H7 (cell line): ENCODE measurements at regions not wholly inside any gene's neighbourhood (a gene's known extent, or its start where the extent isn't known, plus 50 kb on each side); places are given as distances from the start of the nearest gene placed in this dataset.

Experiments
- DNase-seq: peaks from one replicate; pipeline ENCODE4 v3.0.0; 2012
- H3K27me3 ChIP-seq: 2 replicates; pipeline ENCODE4 v1.6.0; 2011; ENCODE audit warnings: mild to moderate bottlenecking, low read length; ENCODE audit not compliant: control insufficient read depth, insufficient read depth
- H3K36me3 ChIP-seq: replicated peaks from 2 replicates; pipeline ENCODE4 v1.5.1; 2011; ENCODE audit warnings: low read length; ENCODE audit not compliant: control insufficient read depth, insufficient read depth
- H3K4me3 ChIP-seq: 2 replicates; pipeline ENCODE4 v1.5.1; 2011; ENCODE audit warnings: low read depth, mild to moderate bottlenecking, control low read depth, low read length, moderate library complexity; ENCODE audit not compliant: insufficient read depth

DNA sequence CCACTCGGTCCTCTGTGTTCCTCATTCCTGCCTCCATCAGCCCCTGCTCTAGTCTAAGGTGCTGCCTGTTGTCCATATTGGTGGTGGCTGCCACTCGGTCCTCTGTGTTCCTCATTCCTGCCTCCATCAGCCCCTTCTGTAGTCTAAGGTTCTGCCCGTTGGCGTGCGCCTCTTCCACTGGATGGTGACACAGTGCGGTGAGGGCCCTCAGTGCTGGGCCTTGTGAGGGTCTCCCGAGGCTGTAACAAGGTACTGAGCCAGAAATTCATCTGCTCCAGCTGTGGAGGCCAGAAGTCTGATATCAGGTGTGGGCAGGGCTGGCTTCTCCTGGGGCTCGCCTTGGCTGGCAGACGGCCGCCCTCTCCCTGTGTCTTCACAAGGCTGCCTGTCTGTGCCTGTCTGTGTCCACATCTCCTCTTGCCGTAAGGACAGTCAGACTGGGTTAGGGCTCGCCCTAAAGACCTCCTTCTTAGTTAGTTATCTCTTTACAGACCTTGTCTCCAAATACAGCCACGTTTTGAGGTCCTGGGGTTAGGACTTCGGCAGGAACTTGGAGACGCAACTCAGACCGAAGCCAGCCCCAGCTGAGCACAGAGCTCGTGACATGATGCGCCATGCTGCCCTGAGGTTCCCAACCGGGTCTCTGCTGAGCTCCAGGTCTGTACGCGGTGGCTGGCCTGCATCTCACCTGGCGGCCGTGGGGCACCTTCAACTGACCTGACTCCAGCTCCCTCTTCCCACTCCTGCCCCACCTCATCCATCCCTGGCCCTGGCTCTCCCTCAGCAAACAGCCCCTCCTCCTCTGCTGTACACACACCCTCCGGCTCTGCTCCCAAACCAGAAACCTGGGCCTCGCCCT lies 181.4 kb upstream of the SHH start:
- Histone ChIP-seq H3K36me3 (no peaks in the 10 kb centered on the region), H3K27me3 (no peaks in the 10 kb centered on the region), H3K4me3 (no peak overlapping the region)
- DNase-seq, result peak; percentile 29

DNA sequence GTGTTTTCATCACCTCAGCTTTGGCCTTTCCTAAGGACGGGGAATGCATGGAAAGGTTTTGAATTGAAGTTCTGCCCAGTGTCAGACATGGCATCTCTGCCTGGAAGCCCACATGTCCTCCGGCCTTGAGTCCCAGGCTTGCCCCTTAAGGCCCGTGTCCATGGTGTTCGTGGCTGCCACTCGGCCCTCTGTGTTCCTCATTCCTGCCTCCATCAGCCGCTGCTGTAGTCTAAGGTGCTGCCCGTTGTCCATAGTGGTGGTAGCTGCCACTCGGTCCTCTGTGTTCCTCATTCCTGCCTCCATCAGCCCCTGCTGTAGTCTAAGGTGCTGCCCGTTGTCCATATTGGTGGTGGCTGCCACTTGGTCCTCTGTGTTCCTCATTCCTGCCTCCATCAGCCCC lies 180.7 kb upstream of the SHH start:
- Histone ChIP-seq H3K27me3 (no peaks in the 10 kb centered on the region), H3K36me3 (no peaks in the 10 kb centered on the region), H3K4me3 (no peak overlapping the region)
- no peak for DNase-seq

GRCh38 chr7:155992538-155992937 lies 180.3 kb upstream of the SHH start:
- no peak overlapping the region for H3K4me3 ChIP-seq
- no peaks in the 10 kb centered on the region for H3K36me3 ChIP-seq
- no peaks in the 10 kb centered on the region for H3K27me3 ChIP-seq
- DNase-seq, result peak; percentile 27

DNA sequence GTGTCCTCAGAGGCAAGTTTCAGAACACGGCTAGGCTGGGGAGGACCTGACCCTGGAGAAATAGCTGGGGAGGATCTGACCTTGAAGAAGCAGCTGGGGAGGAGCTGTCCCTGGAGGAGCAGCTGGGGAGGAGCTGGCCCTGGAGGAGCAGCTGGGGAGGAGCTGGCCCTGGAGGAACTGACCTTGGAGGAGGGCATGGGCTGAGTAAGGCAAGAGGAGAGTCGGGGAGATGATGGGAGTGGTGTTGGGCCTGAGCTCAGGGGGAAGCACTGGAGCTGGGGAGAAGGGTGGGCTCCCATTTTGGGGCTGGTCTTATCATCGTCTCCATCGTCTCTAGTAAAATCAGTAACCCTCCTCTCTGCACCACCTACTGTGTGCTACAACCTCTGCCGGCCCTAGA lies 179.8 kb upstream of the SHH start:
- peak; percentile 20 for DNase-seq
- Histone ChIP-seq H3K4me3 (no peak overlapping the region), H3K27me3 (no peaks in the 10 kb centered on the region), H3K36me3 (no peaks in the 10 kb centered on the region)

DNA sequence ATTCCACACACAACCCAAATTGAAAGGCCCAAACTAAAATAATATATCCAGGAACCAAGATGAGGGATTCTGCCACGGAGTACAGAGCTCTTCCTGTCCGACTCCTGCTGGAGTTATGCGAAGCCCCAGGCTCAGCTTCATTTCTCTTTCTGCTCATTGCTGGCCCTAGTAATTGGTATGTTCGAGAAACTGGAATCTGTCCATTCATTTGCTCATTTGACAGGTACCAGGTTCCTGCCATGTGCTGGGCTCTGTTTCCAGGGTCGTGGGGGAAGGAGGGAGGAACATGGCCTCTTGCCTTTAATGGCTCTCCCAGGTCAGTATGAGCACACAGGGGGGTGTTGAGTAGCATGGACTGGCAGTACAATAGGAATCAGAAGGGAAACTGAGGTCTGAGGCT lies 179.2 kb upstream of the SHH start:
- no peak overlapping the region for H3K4me3 ChIP-seq
- DNase-seq, result peak; percentile 8
- H3K36me3 ChIP-seq, result no peaks in the 10 kb centered on the region
- H3K27me3 ChIP-seq, result no peaks in the 10 kb centered on the region

DNA sequence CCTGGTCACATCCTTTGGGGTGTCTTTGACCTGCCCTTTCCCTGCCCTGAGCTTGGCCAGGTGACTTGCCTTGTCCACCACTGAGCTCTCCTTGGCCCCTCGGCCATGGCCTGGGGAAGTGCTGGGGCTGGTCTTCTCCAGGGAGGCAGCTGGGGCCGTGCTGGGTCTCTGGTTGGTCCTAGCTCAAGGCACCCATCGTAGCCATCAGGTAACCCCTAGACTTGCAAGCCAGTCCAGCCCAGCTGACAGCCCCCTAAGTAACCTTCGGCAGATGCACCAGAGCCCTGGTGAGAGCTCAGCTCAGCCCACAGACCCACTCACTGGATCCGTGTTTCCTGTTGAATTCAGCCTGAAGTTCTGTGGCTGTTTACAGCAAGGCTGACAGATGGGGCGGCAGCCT lies 176.2 kb upstream of the SHH start:
- DNase-seq, result peak; percentile 23

GRCh38 chr7:155987681-155988235 lies 175.5 kb upstream of the SHH start:
- H3K36me3 ChIP-seq, result no peaks in the 10 kb centered on the region
- H3K4me3 ChIP-seq, result no peak overlapping the region
- peak; percentile 19 for DNase-seq
- H3K27me3 ChIP-seq, result no peaks in the 10 kb centered on the region

More for the DNA sequence above, 176.2 kb upstream of the SHH start:
- Histone ChIP-seq H3K36me3 (no peaks in the 10 kb centered on the region), H3K4me3 (no peak overlapping the region), H3K27me3 (no peaks in the 10 kb centered on the region)

DNA sequence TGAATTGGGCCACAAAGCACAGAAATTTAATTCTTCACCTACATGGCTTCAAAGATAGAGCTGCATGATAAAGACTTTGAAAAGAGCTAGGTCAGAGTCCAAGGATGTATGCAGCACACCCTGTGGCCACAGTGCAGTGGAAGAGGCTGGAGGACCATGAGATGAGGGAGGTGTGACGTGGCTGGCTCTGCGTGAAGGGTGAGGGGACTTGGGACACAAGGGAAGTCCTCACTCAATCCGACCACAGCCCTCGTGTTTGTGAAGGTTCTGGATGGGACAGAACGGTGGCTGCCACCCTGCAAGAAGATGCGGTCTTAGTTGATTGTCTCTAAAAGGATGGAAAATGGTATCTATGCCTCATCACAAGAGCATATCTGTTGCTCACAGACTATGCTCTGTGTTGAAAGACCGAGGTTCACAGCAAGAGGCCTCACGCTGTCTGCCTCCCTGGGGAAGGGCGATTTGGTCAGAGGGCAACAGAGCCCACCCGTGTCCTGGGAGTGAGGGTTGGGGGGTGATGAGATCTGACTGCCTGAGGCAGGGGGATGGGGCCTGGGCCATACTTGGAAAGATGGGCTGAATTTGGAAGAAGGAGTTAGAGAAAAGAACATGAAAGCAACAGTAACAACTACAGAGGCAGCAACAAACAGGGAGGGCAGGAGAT lies 174.4 kb upstream of the SHH start:
- DNase-seq, result peak; percentile 23
- H3K36me3 ChIP-seq, result no peaks in the 10 kb centered on the region
- H3K4me3 ChIP-seq, result no peak overlapping the region
- H3K27me3 ChIP-seq, result no peaks in the 10 kb centered on the region

DNA sequence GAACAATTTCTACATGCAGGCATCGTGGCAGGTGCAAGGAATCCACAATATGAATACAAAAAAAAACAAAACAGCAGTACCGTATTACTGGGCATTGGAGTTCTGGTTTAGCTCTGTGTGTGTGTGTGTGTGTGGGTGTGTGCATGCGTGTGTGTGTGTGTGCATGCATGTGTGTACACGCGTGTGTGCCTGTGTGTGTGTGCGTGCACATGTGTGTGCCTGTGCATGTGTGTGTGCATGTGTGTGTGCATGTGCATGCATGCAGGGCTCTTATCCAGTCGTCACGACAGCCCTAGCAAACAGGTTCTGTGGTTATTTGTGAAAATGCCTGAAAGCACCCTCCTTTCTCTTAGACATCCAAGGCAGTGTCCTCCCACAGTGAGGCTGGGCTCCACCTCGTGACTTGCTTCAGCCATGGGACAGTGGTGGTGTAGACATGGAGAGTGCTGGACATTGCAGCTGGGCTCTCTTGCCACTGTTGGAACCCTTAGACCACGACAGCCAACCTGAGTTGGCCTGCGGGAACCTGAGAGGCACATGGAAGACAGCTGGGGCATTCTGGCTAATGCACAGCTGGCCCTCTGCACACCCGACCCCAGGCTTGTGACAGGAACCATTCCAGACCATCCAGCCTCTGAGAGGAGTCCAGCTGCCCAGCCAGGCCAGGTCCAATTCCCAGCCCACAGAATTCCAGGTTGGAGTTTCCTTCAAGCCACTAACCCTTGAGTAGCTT lies 173.4 kb upstream of the SHH start:
- peak; percentile 10 for DNase-seq
- Histone ChIP-seq H3K27me3 (no peaks in the 10 kb centered on the region), H3K36me3 (no peaks in the 10 kb centered on the region), H3K4me3 (no peak overlapping the region)

- DNase-seq, result no peak
- Histone ChIP-seq H3K4me3 (no peak overlapping the region), H3K36me3 (no peaks in the 10 kb centered on the region), H3K27me3 (no peaks in the 10 kb centered on the region)
Observed at GRCh38 chr7:155984609-155985405, 172.5 kb upstream of the SHH start.

DNA sequence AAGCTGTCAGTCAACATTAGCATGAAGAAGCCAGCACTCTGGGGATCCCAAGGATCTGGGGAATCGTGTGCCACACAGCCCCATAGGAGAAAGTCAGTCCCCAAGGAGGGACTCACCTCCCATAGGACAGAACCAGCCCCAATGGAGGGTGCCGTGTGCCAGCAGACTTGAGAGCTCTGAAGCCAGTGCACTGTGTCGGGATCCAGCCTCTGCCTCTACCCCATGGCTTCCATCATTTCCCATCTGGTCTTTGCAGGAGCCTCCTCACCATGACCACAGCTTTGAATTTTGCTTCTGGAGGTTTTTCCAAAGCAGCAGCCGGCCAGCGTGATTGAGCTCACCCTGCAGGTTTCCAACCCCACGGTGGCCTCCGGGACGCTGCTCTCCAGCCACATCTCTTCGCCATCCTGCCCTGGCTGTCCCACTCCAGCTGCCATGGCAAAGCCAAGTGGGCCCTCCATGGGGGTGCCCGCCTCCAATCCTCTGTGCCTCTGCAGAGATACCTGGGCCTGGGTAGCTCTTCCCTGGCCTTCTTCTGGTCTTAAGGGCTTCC lies 171.8 kb upstream of the SHH start:
- no peaks in the 10 kb centered on the region for H3K27me3 ChIP-seq

GRCh38 chr7:155983176-155983815 lies 171.0 kb upstream of the SHH start:
- Histone ChIP-seq H3K27me3 (no peaks in the 10 kb centered on the region), H3K4me3 (no peak overlapping the region), H3K36me3 (no peaks in the 10 kb centered on the region)
- no peak for DNase-seq

More for the DNA sequence above, 171.8 kb upstream of the SHH start:
- Histone ChIP-seq H3K4me3 (no peak overlapping the region), H3K36me3 (no peaks in the 10 kb centered on the region)
- DNase-seq, result no peak

GRCh38 chr7:155981703-155982102 lies 169.4 kb upstream of the SHH start:
- no peak overlapping the region for H3K4me3 ChIP-seq
- H3K27me3 ChIP-seq, result no peaks in the 10 kb centered on the region
- no peak for DNase-seq
- H3K36me3 ChIP-seq, result no peaks in the 10 kb centered on the region
